NCI-H2196 treated with DMSO at 0.1 percent for 48 hours (cell line): ENCODE measurements at regions not wholly inside any gene's neighbourhood (a gene's known extent, or its start where the extent isn't known, plus 50 kb on each side); places are given as distances from the start of the nearest gene placed in this dataset.
A peak's percentile ranks its signal among the peaks of the same experiment; 100 is the strongest.

Experiments used
- DNase-seq: peaks from one replicate; lab custom pipeline; 2025; ENCODE audit not compliant: unreplicated experiment; lab: John Stamatoyannopoulos, UW

GRCh38 chr9:118457171-118458000 lies 753.2 kb downstream of the TLR4 start:
- no peak for DNase-seq

- no peak for DNase-seq
These were observed 755.7 kb downstream of the TLR4 start for GRCh38 chr9:118459913-118460312.

GRCh38 chr9:118463419-118463818 lies 759.2 kb downstream of the TLR4 start:
- DNase-seq, result no peak

DNA sequence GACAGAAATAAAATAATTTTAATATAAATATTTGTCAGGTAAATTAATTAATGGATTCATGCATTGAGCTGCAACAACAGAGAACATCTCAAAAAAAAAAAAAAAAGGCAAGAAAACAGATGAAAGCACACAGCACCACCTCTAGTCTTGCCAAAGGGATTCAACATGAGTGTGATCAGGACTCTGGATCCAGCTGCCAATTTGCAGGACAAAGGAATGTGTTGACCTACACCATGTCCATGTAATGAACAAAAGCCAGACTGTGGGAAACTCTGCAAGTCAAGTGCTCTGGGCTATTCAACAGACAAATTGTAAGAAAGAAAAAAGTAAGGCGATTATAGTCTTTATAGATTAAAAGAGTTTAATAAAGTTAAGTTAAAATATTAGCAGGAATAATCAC lies 769.3 kb downstream of the TLR4 start:
- DNase-seq, result no peak

DNA sequence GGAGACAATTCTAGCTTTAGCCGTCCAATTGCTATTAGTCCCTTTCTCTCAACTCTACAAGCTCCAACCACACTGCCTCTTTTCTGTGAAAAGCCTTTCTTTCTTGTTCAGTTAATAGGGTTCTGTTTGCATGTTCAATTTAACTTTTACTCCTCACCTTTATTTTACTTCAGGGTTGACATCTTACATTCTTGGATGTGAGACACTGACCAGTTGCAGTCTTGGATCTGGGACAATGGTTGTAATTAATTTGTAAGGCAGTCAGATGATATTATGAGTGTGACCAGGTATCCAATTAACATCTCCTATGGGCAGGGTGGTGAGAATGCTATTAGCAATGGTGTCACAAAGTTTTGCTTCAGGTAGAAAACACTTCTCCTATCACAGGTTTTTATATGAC lies 774.5 kb downstream of the TLR4 start:
- no peak for DNase-seq

- no peak for DNase-seq
These were observed 778.1 kb downstream of the TLR4 start for GRCh38 chr9:118482306-118482705.

- no peak for DNase-seq
These were observed 779.5 kb downstream of the TLR4 start for GRCh38 chr9:118483677-118484076.

- DNase-seq, result no peak
These were observed 799.0 kb downstream of the TLR4 start for GRCh38 chr9:118503236-118503635.

GRCh38 chr9:118510711-118511110 lies 806.5 kb downstream of the TLR4 start:
- DNase-seq, result no peak

- no peak for DNase-seq
These were observed 811.7 kb downstream of the TLR4 start for GRCh38 chr9:118515947-118516346.

DNA sequence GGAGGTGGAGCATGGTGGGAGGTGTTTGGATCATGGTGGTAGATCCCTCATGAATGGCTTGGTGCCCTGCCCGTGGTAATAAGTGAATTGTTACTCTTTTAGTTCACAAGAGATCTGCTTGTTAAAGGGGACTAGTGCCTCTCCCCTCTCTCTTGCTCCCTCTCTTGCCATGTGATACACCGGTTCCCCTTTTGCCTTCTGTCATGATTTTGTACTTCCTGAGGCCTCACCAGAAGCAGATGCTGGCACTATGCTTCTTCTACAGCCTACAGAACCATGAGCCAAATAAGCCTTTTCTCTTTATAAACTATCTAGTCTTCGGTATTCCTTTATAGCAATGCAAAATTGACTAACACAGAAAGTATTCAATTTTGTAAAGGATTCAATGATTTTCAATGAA lies 817.1 kb downstream of the TLR4 start:
- no peak for DNase-seq

GRCh38 chr9:118522093-118523028 lies 818.2 kb downstream of the TLR4 start:
- DNase-seq, result peak; percentile 45

GRCh38 chr9:118527261-118527660 lies 823.1 kb downstream of the TLR4 start:
- no peak for DNase-seq

GRCh38 chr9:118529210-118529609 lies 825.0 kb downstream of the TLR4 start:
- no peak for DNase-seq

- no peak for DNase-seq
These were observed 825.5 kb downstream of the TLR4 start for GRCh38 chr9:118529624-118530214.

GRCh38 chr9:118532592-118532991 lies 828.4 kb downstream of the TLR4 start:
- DNase-seq, result no peak

DNA sequence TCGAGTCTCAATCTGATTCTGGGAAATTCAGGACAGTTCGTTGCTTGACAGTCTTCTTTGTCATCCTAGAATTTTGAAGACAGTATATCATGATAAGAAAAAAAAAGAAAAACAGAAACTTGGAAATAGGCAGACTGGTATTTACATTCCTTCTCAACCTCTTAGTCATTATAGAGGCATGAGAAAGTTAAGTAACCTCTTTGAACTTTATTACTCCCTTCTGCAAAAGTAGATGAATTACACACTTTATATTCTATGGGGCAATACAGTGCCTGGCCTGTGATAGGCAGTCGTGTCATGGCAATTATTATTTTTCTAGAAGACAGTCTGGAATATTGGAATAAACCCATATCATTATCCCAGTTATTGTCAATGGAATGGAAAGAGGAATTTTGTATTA lies 828.9 kb downstream of the TLR4 start:
- DNase-seq, result no peak

DNA sequence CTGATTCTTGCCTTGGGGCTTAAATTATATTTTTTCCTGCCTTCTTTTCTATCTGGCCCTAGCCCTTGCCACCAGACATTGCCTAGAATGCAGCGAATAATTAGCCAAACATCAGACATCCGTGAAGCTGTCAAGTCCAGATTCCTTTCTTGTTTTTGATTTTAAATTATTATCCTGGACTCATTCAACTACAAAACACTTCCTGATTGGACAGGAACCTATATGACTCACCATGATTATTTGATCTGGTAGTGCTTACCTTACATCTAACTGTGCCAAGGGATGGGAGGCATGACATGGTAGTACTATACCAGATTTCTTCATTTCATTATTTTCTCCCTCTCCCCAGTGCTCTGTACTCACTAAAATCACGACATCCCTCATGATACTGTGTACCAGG lies 829.6 kb downstream of the TLR4 start:
- no peak for DNase-seq

DNA sequence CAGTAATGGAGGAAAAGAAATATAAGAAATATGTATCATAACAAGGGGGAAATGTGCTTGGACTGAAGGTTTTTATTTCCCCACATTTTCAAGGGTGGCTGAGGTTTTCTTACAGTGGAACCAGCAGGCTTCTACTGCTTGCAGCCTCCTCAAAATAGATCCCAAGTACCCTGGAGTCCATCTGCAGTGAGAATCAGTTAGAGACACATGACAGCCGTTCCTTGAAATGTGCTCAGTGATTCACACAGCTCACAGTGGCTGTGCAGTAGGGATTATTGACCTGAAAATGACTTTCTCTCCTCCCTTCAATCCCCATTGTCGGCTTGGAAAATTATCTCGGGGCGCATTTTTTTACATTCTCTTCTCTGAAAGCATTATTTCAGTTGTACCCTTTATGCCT lies 832.0 kb downstream of the TLR4 start:
- DNase-seq, result no peak

DNA sequence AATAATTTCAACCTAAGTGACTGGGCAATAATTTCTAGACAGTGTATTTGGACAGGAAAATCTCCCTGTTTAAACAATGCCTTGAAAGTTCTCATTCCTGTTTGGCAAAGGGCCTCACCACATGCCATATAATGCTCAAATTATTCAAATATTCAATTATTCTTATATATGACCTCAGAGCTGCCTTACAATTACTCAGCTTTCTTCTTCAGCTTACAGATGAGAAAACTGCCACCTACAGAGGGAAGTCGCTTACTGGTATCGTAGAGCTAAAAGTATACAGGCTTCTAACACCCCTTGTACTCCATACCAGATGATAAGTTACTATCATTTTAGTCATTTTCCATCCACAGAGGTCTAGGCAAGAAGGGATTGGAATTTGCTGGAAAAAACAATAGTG lies 830.3 kb downstream of the BRINP1 start:
- DNase-seq, result no peak

DNA sequence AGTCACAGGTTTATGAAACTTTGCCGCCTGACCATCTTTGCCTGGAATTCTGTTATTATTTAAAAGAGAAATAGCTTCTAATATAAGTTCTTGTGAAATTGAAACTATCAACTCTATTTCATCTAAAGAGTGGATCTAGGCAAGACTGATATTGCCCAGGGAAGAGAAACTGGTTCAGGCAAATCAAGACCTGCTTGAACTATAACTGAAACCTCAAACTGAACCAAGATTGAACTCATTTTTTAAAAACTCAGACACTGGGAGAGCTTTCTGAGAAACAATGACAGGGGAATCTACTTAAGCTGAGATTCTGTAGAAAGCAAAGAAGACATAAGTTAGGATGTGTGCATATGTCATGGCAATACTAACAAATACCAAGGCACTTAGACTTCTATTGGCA lies 815.8 kb downstream of the BRINP1 start:
- no peak for DNase-seq

DNA sequence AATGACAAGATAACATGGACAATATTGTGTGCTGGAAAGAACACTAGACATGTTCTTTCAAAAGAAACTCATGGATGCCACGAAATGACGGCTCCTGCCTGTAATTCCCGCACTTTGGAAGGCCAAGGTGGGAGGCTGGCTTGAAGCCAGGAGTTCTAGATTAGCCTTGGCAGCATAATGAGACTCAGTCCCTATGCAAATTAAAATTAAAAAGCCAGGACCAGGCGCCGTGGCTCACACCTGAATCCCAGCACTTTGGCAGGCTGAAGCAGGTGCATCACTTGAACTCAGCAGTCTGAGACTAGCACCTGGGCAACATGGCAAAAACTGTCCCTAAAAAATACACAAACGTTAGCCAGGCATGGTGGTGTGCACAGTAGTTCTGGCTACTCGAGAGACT lies 814.2 kb downstream of the BRINP1 start:
- no peak for DNase-seq
